HG02763 (cell line): ENCODE measurements at regions not wholly inside any gene's neighbourhood (a gene's known extent, or its start where the extent isn't known, plus 50 kb on each side); places are given as distances from the start of the nearest gene placed in this dataset.

Experiments used
- ATAC-seq: cut with Tn5 transposase; IDR thresholded peaks from one replicate; pipeline ENCODE4 v1.9.1; 2021; ENCODE audit warnings: mild to moderate bottlenecking, moderate library complexity; ENCODE audit not compliant: unreplicated experiment

DNA sequence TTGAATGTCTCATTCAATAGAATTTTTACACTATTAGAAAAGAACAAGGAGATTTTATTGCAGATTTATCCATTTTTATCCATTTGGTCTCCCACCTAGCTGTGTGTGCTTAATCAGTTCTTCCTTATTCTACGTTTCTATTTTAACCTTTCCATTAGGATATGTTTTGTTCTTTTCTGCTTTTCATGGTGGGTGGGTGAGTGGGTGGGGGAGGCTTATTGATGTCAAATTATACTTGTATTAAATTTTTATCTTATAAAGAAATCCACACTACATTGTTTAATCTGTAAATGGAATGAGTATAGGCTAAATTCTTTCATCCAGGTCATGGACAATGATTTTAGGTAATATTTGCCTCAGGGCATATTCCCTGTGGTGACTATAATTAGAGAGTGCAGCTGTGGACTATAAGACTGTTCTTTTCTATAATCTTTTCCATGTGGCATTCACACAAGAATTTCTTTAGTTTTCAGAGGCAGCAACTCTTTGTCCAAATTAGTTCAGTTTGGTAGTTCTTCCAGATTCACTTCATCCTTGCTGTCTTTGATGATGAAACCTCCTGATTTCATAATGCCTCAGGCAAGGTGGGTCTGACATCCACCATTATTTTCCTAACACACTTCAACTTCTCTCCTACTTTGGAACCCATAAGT is 2451.8 kb downstream of the PCDH7 start:
- no peak for ATAC-seq

- no peak for ATAC-seq
These were observed 2456.4 kb downstream of the PCDH7 start for GRCh38 chr4:33176566-33176965.

DNA sequence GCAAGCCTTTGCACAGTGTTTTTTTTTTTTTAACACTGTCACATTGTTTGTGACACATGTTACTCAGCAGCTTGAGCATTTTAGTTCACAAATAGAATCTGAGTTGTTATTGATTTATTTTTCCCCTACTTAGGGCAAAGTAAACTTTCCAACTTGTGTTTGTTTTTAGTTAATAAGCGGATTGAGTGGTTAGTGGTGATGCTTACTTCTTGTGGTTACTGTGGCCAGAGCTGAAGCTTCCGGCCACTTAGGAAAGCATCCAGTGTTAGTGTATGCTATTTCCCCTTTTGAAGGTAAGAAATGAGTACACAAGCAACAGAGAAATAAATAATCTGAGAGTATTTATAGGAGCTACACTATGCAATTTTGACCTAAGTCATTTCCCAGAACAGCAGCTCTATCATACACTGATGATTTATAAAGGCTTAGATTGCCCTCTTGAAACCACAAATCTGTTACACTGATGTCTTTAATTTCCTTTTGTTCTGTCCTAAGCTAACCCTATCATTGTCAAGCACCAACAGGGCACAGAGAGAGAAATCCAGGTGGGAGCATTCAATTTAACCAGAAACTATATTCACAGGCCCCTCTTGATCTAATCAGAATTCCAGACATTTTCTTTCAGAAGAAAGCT is 2464.6 kb downstream of the PCDH7 start:
- peak; percentile 94 for ATAC-seq

DNA sequence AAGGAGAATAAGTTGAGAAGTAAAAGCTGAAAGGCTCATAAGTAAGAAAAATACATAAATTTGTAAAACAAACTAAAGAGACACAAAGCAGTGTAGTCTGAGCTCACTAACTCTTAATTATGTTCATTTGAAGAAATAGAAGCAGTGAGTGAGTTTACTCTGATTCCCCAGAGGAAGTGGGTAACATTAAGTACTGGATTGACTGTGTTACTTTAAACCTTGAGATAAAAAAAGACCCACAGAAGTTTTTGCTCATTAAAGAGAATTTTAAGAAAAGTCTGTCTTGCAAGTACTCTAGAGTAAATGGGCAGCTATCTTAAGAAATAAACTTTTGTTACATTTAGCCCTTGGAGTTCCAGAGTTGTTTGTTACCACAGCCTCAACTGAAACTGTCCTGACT is 2466.9 kb downstream of the PCDH7 start:
- peak; percentile 33 for ATAC-seq

- no peak for ATAC-seq
These were observed 2468.6 kb downstream of the PCDH7 start for GRCh38 chr4:33188733-33189132.

DNA sequence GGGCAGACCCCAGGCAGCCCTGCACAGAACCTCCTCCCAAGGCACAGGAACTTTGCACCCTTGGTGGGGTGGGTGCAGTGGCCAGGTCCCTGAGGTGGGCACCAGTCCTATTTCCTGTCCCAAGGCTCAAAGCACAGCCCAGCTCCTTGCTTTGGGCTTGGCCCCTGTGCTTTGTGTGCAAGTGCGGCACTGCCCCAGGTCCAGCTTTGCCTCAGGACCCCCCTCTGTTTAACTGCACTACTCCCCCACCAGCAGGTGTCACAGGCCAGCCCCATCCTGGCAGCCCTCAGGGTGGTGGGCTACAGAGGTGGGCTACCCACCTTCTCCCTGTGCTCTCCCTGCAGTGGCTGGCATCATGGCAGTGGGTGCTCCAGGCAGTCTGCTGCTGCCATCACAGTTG is 2469.0 kb downstream of the PCDH7 start:
- ATAC-seq, result no peak

DNA sequence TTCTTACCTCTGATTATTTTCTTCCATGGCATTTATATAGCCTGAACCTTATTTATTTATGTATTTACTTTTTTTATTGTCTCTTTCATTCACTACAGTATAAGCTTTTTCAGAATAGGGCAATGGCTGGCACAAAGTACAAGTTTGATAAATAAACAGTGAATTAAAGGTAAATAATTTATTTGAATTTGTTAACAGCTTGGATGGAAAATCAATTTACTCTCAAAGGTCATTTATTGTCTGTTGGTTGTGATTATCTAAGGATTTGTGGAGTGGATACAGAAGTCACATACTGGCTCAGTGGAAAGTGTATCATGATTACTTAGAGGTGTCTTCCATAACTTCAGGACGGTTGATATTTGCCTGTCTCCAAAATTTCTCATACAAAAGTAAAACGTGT is 2472.9 kb downstream of the PCDH7 start:
- ATAC-seq, result no peak

DNA sequence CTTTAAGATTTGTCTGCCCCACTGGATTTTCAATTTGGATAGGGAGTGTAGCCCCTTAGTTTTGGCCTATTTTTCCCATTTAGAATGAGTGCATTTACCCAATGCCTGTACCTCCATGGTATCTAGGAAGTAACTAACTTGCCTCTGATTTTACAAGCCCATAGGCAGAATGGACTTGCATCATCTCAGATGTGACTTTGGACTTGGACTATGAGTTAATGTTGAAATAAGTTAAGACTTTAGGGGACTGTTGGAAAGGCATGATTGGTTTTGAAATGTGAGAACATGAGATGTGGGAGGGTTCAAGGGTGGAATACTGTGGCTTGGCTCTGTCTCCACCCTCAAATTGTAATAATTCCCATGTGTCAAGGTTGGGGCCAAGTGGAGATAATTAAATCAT is 2480.2 kb downstream of the PCDH7 start:
- ATAC-seq, result no peak

DNA sequence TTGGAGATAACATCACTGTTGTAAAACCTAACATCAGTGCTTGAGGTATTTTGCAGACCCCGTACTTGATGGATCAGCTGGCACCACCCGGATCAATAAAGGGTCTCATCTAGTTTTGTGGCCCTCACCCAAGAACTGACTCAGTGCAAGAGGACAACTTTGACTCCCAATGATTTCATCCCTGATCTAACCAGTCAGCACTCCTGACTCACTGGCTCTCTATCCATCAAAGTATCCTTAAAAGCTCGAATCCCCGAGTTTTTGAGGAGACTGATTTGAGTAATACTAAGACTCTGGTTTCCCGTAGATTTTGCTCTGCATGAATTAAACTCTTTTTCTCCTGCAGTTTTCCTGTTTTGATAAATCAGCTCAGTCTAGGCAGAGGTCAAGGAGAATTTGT is 2498.1 kb downstream of the PCDH7 start:
- ATAC-seq, result no peak

- peak; percentile 96 for ATAC-seq
These were observed 2506.0 kb downstream of the PCDH7 start for GRCh38 chr4:33226133-33226532.

- no peak for ATAC-seq
These were observed 2506.6 kb downstream of the PCDH7 start for GRCh38 chr4:33226783-33227182.

GRCh38 chr4:33255094-33255493 is 2534.9 kb downstream of the PCDH7 start:
- ATAC-seq, result no peak

DNA sequence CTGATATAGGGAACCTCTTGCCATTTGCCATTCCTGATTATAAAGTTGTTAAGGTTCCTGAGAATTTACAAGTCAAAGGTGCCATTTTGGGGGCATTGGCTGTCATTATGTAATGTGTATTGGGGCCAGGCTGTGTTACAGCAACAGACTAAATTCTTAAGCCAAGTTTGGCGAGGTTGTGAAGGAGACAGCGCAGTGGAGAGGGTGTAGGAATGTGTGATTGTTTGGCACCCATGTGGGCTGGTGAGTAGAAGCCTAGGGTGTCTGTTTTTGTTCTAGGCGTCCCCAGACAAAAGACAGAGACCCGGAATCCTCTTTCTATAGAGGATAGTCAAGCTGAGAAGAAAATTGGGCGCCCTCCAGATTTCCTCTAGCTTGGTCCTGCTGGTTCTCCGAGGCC is 2535.3 kb downstream of the PCDH7 start:
- no peak for ATAC-seq

DNA sequence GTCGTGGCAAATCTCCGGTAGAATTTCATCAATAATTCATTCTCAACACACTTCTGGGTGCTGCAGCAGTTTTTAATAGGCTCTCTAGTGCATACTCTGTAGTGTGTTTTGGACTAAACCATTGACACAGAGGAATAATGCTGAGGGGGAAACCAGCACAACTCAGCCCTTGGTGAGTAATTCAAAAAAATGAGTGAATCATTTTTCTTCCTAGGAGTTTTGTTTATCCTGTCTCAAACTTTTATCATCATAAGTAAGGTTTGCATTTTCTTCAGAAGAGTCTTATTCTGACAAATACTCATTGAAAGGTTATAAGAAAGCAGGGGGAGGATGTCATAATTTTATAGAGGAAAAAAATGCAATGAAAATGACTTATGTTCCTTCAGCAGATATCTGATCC is 2542.7 kb downstream of the PCDH7 start:
- ATAC-seq, result no peak

- ATAC-seq, result no peak
These were observed 2548.6 kb downstream of the PCDH7 start for GRCh38 chr4:33268776-33269175.

DNA sequence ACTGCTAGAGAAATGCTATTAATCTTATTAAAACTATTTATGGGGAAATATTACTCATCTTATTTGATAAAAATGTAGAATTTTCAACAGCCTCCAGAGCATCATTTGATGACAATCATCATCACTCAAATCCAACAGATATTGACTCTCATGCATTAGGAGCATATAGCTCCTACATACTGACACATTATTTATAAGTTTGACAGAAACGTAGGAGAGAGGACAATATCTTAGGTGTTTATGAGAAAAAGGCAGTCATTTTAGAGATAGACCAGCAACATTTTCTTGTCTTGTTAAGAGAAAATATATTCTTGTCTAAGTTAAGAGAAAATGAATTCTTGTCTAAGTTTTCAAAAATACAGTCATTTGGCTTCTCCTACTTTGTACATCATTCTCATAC is 2550.2 kb downstream of the PCDH7 start:
- ATAC-seq, result no peak

- no peak for ATAC-seq
These were observed 2552.6 kb downstream of the PCDH7 start for GRCh38 chr4:33272722-33273121.

DNA sequence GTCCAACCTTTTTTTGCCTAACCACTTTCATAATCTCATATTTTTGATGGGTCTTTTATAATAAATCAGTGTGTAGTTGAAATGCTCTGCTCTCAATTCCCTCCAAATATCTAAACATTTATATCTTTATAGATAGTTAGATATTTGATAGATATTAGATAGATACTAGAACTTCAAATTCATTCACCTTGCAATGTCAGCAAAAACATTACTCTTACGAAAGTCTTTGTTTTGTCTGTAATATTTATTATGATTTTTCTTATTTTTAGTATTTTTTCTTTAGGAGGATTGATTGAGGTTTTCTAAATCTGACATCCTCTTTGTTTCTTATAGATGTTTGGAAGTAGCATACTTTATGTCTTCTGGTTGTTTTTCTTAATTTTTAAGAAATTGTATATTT is 2563.6 kb downstream of the PCDH7 start:
- ATAC-seq, result no peak

GRCh38 chr4:33296876-33297455 is 2576.8 kb downstream of the PCDH7 start:
- ATAC-seq, result no peak

GRCh38 chr4:33302321-33302720 is 2582.2 kb downstream of the PCDH7 start:
- no peak for ATAC-seq

- no peak for ATAC-seq
These were observed 2586.0 kb downstream of the PCDH7 start for GRCh38 chr4:33306131-33306530.

DNA sequence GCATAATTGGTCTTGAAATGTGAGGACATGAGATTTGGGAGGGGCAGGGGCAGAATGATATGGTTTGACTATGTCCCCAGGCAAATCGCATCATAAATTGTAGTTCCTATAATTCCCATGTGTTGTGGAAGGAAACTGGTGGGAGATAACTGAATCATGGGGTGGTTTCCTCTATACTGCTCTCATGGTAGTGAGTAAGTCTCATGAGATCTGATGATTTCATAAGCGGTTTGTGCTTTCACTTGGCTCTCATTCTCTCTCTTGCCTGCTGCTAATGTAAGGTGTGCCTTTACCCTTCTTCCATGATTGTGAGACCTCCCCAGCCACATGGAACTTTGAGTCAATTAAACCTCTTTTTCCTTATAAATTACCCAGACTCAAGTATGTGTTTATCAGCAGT is 2595.9 kb downstream of the PCDH7 start:
- no peak for ATAC-seq

DNA sequence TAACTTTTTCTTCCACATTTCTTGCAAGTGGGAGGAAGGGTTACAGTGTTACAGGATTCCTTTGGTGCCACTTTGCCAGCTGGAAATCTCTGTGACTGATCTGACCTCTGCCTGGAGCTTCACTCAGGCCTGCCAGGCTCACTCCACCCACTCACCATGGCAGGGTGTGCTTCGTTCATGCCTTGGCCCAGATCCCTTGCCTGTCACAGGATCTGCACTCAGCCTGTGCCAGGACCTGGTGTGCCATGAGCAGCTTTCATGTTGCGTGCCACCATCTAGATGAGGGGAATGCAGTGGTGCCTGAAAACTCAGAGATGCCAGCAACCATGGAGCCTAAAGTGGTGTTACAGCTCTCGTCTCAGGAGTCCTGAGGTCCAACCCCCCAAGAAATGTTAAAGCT is 2596.4 kb downstream of the PCDH7 start:
- no peak for ATAC-seq
